22Rv1 (cell line): ENCODE measurements at regions not wholly inside any gene's neighbourhood (a gene's known extent, or its start where the extent isn't known, plus 50 kb on each side); places are given as distances from the start of the nearest gene placed in this dataset.
"Not testable (repeated sequence)": the region's sequence is repeated elsewhere in the genome, so short reads cannot be mapped to it uniquely, and the experiment has no call there.

Experiments used
- H3K27ac ChIP-seq: fragments of 450-650 bp; 2 replicates; pipeline ENCODE4 v1.5.1; 2017
- CTCF ChIP-seq: fragments of 450-650 bp; IDR thresholded peaks from 2 replicates; pipeline ENCODE4 v1.5.1; 2017; ENCODE audit warnings: mild to moderate bottlenecking
- ZFX ChIP-seq: fragments of 450-650 bp; IDR thresholded peaks from 2 replicates; pipeline ENCODE4 v1.6.1; 2017; ENCODE audit warnings: antibody characterized with exemption, borderline replicate concordance

- H3K27ac ChIP-seq = not testable (repeated sequence)
Measured at GRCh38 chr2:91742973-91743490, 3051.6 kb downstream of the RPIA start.

DNA sequence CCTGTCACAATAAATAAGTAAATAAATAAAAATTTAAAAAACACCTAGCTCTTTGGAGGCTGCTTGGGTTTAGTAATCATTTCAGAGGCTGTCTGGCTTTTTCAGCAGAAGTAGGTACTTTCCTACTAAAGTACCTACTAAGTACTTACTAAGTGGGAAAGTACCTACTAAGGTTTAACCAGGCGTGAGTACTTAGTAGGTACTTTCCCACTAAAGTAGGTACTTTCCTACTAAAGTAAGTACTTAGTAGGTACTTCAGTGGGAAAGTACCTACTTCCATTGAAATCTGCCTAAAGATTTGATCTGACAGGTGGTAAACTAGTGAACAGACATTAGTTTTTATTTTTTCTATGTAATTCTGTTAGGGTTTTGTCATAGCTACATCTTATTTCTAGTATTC, 3052.4 kb downstream of the RPIA start:
- H3K27ac ChIP-seq = not testable (repeated sequence)

- not testable (repeated sequence) for H3K27ac ChIP-seq
Measured at GRCh38 chr2:91744700-91745141, 3053.2 kb downstream of the RPIA start.

GRCh38 chr2:91748902-91749301, 3057.4 kb downstream of the RPIA start:
- H3K27ac ChIP-seq = no peak overlapping the region
- TF ChIP-seq CTCF = no peak
- no peak for TF ChIP-seq ZFX

- not testable (repeated sequence) for H3K27ac ChIP-seq
Measured at GRCh38 chr2:91749665-91750064, 3058.2 kb downstream of the RPIA start.

DNA sequence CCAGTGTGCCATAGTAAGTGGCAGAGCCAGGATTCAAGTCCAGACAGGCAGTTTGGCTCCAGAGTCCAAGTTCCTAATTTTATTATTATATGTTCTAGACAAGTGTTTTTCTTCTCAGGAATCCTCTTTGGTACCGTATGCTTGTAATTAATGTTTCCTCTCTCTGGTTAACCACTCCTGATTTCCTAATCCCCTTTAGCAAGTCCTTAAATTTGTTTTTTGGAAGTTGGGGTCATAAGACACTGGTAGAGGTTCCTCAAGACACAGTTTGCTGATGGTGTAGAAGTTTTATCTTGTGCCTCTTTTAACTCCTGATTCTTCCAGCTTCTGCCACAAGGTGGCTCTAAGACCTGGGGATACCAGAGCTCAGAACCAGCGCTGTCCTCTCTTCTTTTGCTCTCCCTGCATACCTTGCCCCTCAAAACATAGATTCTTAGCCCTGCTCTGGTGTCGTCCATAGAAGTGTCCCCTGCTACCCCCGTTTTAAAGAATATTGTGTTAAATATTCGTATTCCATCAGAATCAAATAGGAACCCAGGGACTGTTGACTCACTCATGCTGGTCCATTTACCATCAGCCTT, 3068.0 kb downstream of the RPIA start:
- peak; percentile 35 for TF ChIP-seq CTCF
- not testable (repeated sequence) for H3K27ac ChIP-seq

DNA sequence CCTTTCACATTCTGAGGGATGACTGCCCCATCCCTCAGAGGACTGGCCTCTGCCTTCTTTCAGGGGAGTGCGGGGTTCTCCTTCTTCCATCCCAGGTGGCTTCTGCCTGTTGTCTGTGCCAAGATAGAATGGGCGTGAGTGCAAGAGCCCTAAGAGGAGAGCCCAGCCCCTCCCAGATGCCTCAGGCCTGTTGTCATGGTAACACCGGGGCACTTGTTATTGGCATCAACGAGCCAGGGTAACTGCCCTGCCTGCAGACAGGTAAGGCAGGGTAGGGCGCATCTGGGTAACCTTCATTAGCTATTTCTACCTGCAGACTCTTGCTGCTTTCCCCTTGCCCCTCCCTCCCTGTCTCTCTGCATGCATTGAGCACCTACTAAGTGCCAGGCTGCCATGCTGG, 3069.2 kb downstream of the RPIA start:
- H3K27ac ChIP-seq = not testable (repeated sequence)

DNA sequence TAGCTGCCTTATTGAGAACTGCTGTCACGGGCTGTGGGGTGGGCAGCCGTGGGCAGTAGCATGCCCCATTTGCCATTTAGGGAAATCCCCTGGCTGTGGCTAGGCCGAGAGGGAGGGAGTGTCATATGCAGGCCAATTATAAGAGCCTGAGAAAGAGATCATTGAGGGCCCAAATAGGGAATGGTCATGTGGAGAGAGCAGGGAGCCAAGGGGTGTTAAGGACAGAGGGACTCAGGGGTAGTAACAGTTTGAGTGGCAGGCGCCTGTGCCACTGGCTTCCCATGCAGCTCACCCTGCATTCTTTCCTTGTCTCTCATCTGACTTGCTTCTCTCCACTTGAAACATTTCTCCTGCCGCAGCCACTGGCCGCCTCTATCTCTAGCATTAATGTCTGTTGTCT, 3070.8 kb downstream of the RPIA start:
- H3K27ac ChIP-seq = not testable (repeated sequence)

- not testable (repeated sequence) for H3K27ac ChIP-seq
Measured at GRCh38 chr2:91763710-91764109, 3072.2 kb downstream of the RPIA start.

DNA sequence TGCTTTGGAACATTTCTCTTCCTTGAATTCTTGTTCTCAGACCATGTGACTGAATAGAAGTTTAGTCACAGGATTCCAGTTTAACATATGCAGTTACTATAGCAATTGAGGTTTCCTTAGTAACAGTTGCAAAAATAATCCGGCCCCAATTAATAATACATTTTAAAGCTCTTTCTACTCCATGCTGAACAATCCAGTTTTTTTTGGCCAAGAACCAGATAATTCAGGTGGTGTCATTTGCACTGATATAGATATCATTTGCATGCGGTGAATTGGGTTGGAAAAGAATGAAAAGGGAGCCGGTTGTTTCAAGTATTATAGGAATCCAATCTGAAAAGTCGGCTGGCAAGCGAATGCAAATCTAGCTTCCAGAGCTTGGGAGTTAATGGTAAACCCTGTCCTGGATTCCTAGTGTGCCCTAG, 3073.1 kb downstream of the RPIA start:
- H3K27ac ChIP-seq = not testable (repeated sequence)

DNA sequence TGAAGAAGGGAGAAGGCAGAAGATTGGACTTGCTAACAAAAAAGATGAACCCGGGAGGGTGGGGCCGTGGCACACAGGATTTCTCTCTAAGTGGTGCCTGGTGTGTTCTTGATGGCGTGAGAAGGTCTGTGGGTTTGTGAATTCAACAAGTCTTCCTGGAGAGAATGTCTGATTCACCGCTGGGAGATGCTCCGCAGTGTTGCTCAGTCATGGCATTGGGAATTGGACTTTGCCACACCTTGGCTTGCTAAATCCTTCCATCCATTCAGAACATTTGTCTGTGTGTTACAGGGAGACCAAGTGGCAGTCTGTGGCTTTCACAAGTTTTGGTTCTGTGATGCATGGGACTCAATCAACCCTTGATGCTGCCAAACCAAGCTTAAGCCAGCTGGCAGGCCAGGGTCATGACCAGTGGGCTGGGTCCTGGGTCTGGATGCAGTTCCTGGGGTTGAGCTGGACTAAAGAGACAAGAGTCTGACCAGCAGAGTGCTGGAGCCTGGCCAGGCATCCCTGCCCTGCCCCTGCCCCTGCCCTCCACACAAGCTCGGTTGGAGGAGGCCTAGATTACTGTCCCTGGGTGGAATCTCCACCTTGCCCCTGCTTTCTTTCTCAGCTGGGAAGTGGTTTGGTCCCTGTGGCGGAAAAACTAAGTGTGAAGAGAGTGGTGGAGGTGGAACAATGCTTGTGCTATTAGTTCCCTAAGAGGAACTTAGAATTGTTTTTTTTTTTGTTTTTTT, 3073.7 kb downstream of the RPIA start:
- not testable (repeated sequence) for H3K27ac ChIP-seq

- H3K27ac ChIP-seq = not testable (repeated sequence)
Measured at GRCh38 chr2:91766349-91767048, 3075.0 kb downstream of the RPIA start.

GRCh38 chr2:91768301-91768700, 3076.8 kb downstream of the RPIA start:
- not testable (repeated sequence) for H3K27ac ChIP-seq

DNA sequence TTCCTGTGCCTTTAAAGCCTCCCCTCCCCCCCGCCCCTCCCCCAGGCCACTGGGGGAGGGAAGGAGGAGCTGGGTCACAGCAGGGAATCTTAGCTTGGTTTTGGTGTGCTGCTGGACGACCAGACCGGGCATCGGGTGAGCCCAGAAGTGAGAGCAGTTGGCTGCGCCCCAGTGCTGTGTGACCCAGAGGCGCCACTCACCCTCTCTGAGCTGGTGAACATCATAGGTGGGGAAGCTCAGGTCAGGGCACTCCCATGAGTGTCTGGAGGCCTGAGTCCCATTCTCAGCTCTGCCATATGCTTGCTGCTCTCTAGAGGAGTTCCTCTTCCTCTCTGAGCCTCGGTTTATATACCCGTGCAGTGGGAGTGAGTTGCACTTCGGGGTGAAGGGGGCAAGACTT, 3077.5 kb downstream of the RPIA start:
- not testable (repeated sequence) for H3K27ac ChIP-seq

DNA sequence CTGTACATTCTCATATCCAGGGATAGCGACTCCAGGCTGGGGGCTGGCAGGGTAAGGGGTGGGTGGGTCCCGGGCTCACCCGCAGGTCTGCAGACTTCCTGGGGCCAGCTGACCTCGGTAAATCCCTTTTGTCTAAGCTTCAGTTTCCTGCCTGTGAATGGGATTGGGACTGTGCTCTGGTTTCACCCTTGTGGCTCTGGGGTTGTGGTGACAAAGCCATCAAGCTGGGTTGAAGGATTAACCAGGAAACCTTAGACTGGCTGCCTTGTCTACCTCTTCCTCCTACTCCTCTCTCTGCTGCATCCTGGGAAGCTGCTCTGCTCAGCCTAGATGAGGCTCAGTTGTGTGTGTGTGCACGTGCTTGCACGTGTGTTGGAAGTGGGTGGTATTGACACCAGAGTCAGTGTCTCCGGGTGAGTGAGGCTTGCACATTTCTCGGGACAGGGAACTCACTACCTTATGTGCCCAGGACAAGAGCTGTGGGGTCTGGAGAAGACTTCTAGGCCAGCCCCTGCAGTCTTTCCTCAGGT, 3078.6 kb downstream of the RPIA start:
- H3K27ac ChIP-seq = not testable (repeated sequence)

DNA sequence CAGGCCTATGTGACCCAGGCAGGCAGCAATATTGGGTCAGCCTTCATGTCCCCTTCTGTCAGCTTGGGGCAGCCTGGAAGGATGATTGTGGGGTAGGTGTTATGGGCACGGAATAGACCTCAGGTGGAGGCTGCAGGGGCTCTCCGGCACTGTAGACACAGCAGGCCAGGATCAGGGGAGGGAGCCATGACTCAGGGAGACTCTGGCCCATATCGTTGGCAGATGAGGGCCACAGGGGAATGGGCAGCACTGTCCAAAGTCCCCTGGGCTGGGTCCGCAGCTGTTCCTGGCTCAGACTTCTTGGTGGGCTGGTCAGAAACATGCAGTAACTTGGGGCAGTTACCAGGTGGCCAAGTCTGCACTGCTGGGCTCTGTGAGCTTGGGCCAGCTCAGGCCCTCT, 3080.1 kb downstream of the RPIA start:
- H3K27ac ChIP-seq = not testable (repeated sequence)

DNA sequence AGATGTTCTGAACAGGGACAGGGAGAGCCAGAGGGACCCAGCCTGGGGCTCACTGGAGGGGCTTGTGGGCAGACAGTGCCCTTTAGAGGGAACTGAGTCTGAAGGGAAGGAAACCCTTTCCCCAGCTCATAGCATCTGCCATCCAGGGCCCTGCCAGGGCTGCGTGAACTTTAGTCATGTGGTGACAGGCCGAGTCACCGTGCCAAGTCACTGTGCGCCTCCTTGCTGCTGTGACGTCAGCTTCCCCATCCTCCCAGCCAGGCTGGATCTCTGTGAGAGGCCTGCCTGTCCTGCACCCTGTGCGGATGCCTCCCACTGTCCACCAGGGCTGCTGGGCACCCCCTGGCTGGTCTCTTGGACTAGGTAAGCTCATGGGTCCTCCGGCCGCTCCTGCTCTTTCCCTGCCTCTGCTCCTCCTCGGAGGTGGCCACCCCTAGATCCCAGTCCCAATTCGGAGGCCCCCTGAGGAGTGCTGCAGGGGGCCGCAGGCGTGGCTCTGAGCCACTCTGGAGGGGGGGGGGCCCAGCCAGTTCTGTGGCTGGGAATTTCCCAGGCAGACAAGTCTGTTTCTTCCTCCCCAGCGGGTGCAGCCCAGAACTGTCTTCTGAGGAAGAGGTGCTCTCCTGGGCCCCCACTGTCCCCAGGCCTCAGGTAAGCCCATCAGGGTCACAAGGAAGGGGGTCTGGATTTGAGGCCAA, 3080.9 kb downstream of the RPIA start:
- not testable (repeated sequence) for H3K27ac ChIP-seq

GRCh38 chr2:91773810-91774209, 3082.3 kb downstream of the RPIA start:
- not testable (repeated sequence) for H3K27ac ChIP-seq
